ENCODE measurements at regions not wholly inside any gene's neighbourhood (a gene's known extent, or its start where the extent isn't known, plus 50 kb on each side); places are given as distances from the start of the nearest gene placed in this dataset.

GRCh38 chr4:138939960-138940359 lies 75.6 kb upstream of the NOCT start:
- TF ChIP-seq POLR2A (IDR thresholded peaks at IDR 0.05), result no peak
- TF ChIP-seq, protein P1, sequence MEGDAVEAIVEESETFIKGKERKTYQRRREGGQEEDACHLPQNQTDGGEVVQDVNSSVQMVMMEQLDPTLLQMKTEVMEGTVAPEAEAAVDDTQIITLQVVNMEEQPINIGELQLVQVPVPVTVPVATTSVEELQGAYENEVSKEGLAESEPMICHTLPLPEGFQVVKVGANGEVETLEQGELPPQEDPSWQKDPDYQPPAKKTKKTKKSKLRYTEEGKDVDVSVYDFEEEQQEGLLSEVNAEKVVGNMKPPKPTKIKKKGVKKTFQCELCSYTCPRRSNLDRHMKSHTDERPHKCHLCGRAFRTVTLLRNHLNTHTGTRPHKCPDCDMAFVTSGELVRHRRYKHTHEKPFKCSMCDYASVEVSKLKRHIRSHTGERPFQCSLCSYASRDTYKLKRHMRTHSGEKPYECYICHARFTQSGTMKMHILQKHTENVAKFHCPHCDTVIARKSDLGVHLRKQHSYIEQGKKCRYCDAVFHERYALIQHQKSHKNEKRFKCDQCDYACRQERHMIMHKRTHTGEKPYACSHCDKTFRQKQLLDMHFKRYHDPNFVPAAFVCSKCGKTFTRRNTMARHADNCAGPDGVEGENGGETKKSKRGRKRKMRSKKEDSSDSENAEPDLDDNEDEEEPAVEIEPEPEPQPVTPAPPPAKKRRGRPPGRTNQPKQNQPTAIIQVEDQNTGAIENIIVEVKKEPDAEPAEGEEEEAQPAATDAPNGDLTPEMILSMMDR (IDR thresholded peaks at IDR 0.05), result no peak
